H1 (cell line): ENCODE measurements at regions not wholly inside any gene's neighbourhood (a gene's known extent, or its start where the extent isn't known, plus 50 kb on each side); places are given as distances from the start of the nearest gene placed in this dataset.

Experiments
- CTCF ChIA-PET: fragments of 300-600 bp; sonication (Branson Sonifier 250); formaldehyde crosslinking; loops from one replicate; lab custom pipeline; 2021; ENCODE audit not compliant: partially characterized antibody; lab: Charles Lee
- POLR2A ChIA-PET: fragments of 300-600 bp; sonication (Branson Sonifier 250); formaldehyde crosslinking; loops from one replicate; lab custom pipeline; 2021; ENCODE audit warnings: inconsistent platforms; ENCODE audit not compliant: partially characterized antibody; lab: Charles Lee
- DNase-seq, 2 experiments: peaks; one replicate each; pipeline versions ENCODE4 v3.0.0 to v3.0.0-alpha.2; 2010 to 2022; ENCODE audit warnings: low spot score in 2 of 2, low read depth in 1 of 2, mixed read lengths in 1 of 2
- FAIRE-seq: peaks from 2 replicates; lab custom pipeline; 2011; peaks lifted over from hg19 to GRCh38; lab: Jason Lieb, UNC
- H2AFZ ChIP-seq: 2 replicates; pipeline ENCODE4 v1.8.1; 2012; ENCODE audit warnings: low read length, inconsistent platforms
- H2AK5ac ChIP-seq: 2 replicates; pipeline ENCODE4 v1.6.1; 2013; ENCODE audit warnings: low read depth, low read length
- H2BK120ac ChIP-seq: replicated peaks from 2 replicates; pipeline ENCODE3; 2013; ENCODE audit warnings: low read depth, low read length, inconsistent platforms
- H2BK12ac ChIP-seq: 2 replicates; pipeline ENCODE4 v1.6.1; 2013; ENCODE audit warnings: low read depth, low read length
- H2BK15ac ChIP-seq: 2 replicates; pipeline ENCODE4 v1.6.1; 2013; ENCODE audit warnings: low read length
- H2BK20ac ChIP-seq: 2 replicates; pipeline ENCODE4 v1.6.1; 2013; ENCODE audit warnings: low read length
- H2BK5ac ChIP-seq: 2 replicates; pipeline ENCODE4 v1.6.1; 2013; ENCODE audit warnings: low read depth, low read length
- H3K14ac ChIP-seq: 2 replicates; pipeline ENCODE4 v1.6.1; 2013; ENCODE audit warnings: inconsistent platforms; ENCODE audit not compliant: insufficient read length
- H3K18ac ChIP-seq: 2 replicates; pipeline ENCODE4 v1.6.1; 2013; ENCODE audit warnings: low read length; ENCODE audit errors: extremely low read depth
- H3K23ac ChIP-seq: 2 replicates; pipeline ENCODE4 v1.6.1; 2013; ENCODE audit warnings: inconsistent platforms; ENCODE audit not compliant: insufficient read length
- H3K23me2 ChIP-seq: 2 replicates; pipeline ENCODE4 v1.6.1; 2013; ENCODE audit warnings: low read depth, low read length
- H3K27ac ChIP-seq: 2 replicates; pipeline ENCODE4 v1.6.1; 2011; ENCODE audit warnings: low read depth, low read length, inconsistent platforms
- H3K27me3 ChIP-seq, 4 experiments: replicated peaks in 1 of 4; 1 replicate in 1 of 4; 2 replicates in 3 of 4; pipeline versions ENCODE4 v1.6.1 to v1.8.1; 2011 to 2013; ENCODE audit warnings: low read length in 3 of 4, mild to moderate bottlenecking in 3 of 4, inconsistent platforms in 2 of 4, mixed read lengths in 2 of 4, moderate library complexity in 1 of 4; ENCODE audit not compliant: control insufficient read depth in 3 of 4, insufficient read depth in 3 of 4; ENCODE audit errors: extremely low read depth in 1 of 4
- H3K36me3 ChIP-seq, 4 experiments: 2 replicates each; pipeline versions ENCODE4 v1.6.1 to v1.8.1; 2011 to 2013; ENCODE audit warnings: mild to moderate bottlenecking in 4 of 4, low read length in 3 of 4, moderate library complexity in 2 of 4, control low read depth in 1 of 4, inconsistent platforms in 1 of 4; ENCODE audit not compliant: insufficient read depth in 4 of 4, control insufficient read depth in 2 of 4
- H3K4ac ChIP-seq: replicated peaks from 2 replicates; pipeline ENCODE3; 2013; ENCODE audit warnings: low read length, low read depth, mixed read lengths, inconsistent platforms; ENCODE audit not compliant: insufficient read length
- H3K4me1 ChIP-seq, 4 experiments: replicated peaks in 1 of 4; 1 replicate in 1 of 4; 2 replicates in 3 of 4; pipeline versions ENCODE4 v1.6.1 to v1.8.1; 2011 to 2013; ENCODE audit warnings: low read length in 3 of 4, inconsistent platforms in 2 of 4, mixed read lengths in 1 of 4; ENCODE audit not compliant: insufficient read depth in 4 of 4, control insufficient read depth in 3 of 4
- H3K4me2 ChIP-seq, 2 experiments: 2 replicates each; pipeline versions ENCODE4 v1.6.1 to v1.8.1; 2011 to 2013; ENCODE audit warnings: low read depth in 2 of 2, low read length in 2 of 2, control low read depth in 1 of 2, inconsistent platforms in 1 of 2, mild to moderate bottlenecking in 1 of 2; ENCODE audit not compliant: insufficient read depth in 1 of 2
- H3K4me3 ChIP-seq, 4 experiments: fragments of 200-600, 300-600 bp in 1 of 4; sonication (generic), shearing (Covaris generic), sonication (Bioruptor Twin) in 1 of 4; 2 replicates each; pipeline versions ENCODE4 v1.5.1 to v1.8.1; 2011 to 2016; ENCODE audit warnings: low read length in 4 of 4, low read depth in 3 of 4, control low read depth in 2 of 4, inconsistent platforms in 2 of 4, mild to moderate bottlenecking in 2 of 4, mixed read lengths in 1 of 4, moderate library complexity in 1 of 4; ENCODE audit not compliant: insufficient read depth in 2 of 4; ENCODE audit errors: extremely low read depth in 1 of 4
- H3K56ac ChIP-seq: replicated peaks from 2 replicates; pipeline ENCODE3; 2013; ENCODE audit warnings: low read depth, mild to moderate bottlenecking, mixed read lengths, low read length, inconsistent platforms; ENCODE audit not compliant: insufficient read length
- H3K79me1 ChIP-seq: 2 replicates; pipeline ENCODE4 v1.6.1; 2013; ENCODE audit warnings: low read depth, low read length, control low read depth
- H3K79me2 ChIP-seq, 2 experiments: 2 replicates each; pipeline versions ENCODE4 v1.6.1 to v1.8.1; 2012 to 2013; ENCODE audit warnings: low read length in 2 of 2, mild to moderate bottlenecking in 2 of 2, inconsistent platforms in 1 of 2; ENCODE audit not compliant: insufficient read depth in 2 of 2, control insufficient read depth in 1 of 2
- H3K9ac ChIP-seq, 4 experiments: replicated peaks in 1 of 4; 1 replicate in 1 of 4; 2 replicates in 3 of 4; pipeline versions ENCODE4 v1.6.1 to v1.8.1; 2011 to 2013; ENCODE audit warnings: low read depth in 3 of 4, low read length in 3 of 4, control low read depth in 2 of 4, mild to moderate bottlenecking in 2 of 4, moderate library complexity in 2 of 4, inconsistent platforms in 1 of 4; ENCODE audit errors: extremely low read depth in 1 of 4
- H3K9me3 ChIP-seq, 2 experiments: 2 replicates each; pipeline versions ENCODE4 v1.6.1 to v1.8.1; 2012 to 2013; ENCODE audit warnings: mild to moderate bottlenecking in 2 of 2, moderate library complexity in 2 of 2, control low read depth in 1 of 2, inconsistent platforms in 1 of 2, low read depth in 1 of 2, low read length in 1 of 2, mixed read lengths in 1 of 2; ENCODE audit not compliant: insufficient read depth in 2 of 2
- H4K20me1 ChIP-seq, 2 experiments: replicated peaks in 1 of 2; 2 replicates each; pipeline versions ENCODE3 to v1.8.1; 2011 to 2013; ENCODE audit warnings: inconsistent platforms in 2 of 2, low read length in 2 of 2, mild to moderate bottlenecking in 1 of 2; ENCODE audit not compliant: insufficient read depth in 2 of 2, control insufficient read depth in 1 of 2
- H4K5ac ChIP-seq: 2 replicates; pipeline ENCODE4 v1.6.1; 2013; ENCODE audit warnings: low read length, low read depth, mixed read lengths, inconsistent platforms; ENCODE audit not compliant: insufficient read length
- H4K8ac ChIP-seq: 2 replicates; pipeline ENCODE4 v1.8.0; 2013; ENCODE audit warnings: mild to moderate bottlenecking, moderate library complexity, low read length, inconsistent platforms; ENCODE audit not compliant: insufficient read depth; ENCODE audit errors: extremely low read depth
- H4K91ac ChIP-seq: replicated peaks from 2 replicates; pipeline ENCODE3; 2013; ENCODE audit warnings: low read length, mixed read lengths, inconsistent platforms; ENCODE audit not compliant: insufficient read length
- KDM1A ChIP-seq: fragments of 200-600, 300-600 bp; sonication (generic); IDR thresholded peaks from 2 replicates; pipeline ENCODE4 v1.7.1; 2016; ENCODE audit warnings: mild to moderate bottlenecking, low read length, borderline replicate concordance
- NANOG ChIP-seq: IDR thresholded peaks from 2 replicates; pipeline ENCODE4 v1.6.1; 2011; ENCODE audit warnings: low read length, low read depth, mild to moderate bottlenecking, inconsistent platforms; ENCODE audit not compliant: insufficient read depth, poor library complexity, severe bottlenecking
- RAD21 ChIP-seq, 2 experiments: IDR thresholded peaks in 1 of 2; conservative IDR thresholded peaks in 1 of 2; 2 replicates each; pipeline ENCODE4 v1.6.1; 2011; ENCODE audit warnings: low read depth in 2 of 2, low read length in 2 of 2, improper control_type of control experiment in 1 of 2, inconsistent platforms in 1 of 2, mild to moderate bottlenecking in 1 of 2, moderate library complexity in 1 of 2
- SUZ12 ChIP-seq: fragments of 200-600 bp; sonication (generic); IDR thresholded peaks from 2 replicates; pipeline ENCODE4 v1.6.1; 2012; ENCODE audit warnings: mild to moderate bottlenecking, inconsistent platforms, low read length, moderate library complexity, mixed read lengths
- WGBS, 2 experiments: shearing (Covaris generic) in 1 of 2; methylation state at CpG; one replicate each; pipeline versions ENCODE4 v1.1.6 to v1.1.7; 2013 to 2015; ENCODE audit warnings: low lambda C conversion rate in 2 of 2, mixed read lengths in 2 of 2, inconsistent platforms in 1 of 2, low coverage in 1 of 2, missing lambda C conversion rate in 1 of 2; ENCODE audit not compliant: insufficient replicate concordance in 2 of 2, insufficient coverage in 1 of 2, insufficient read length in 1 of 2; ENCODE audit errors: extremely low coverage in 1 of 2, missing lambda C conversion rate in 1 of 2; 5-methylcytosine and 5-hydroxymethylcytosine counted together
- TF ChIP-seq, protein P1 (sequence below): IDR thresholded peaks from 2 replicates; pipeline ENCODE4 v1.6.1; 2011; ENCODE audit warnings: low read depth, mild to moderate bottlenecking, low read length; ENCODE audit not compliant: insufficient read depth

- FAIRE-seq, result no peak
- POLR2A ChIA-PET, result no interaction called here
- TF ChIP-seq KDM1A, result no peak
- no peak for TF ChIP-seq SUZ12
- TF ChIP-seq NANOG, result no peak
- TF ChIP-seq, protein P1, sequence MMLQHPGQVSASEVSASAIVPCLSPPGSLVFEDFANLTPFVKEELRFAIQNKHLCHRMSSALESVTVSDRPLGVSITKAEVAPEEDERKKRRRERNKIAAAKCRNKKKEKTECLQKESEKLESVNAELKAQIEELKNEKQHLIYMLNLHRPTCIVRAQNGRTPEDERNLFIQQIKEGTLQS, result no peak
- TF ChIP-seq RAD21 (IDR thresholded peaks at IDR 0.05 in 1 of 2, conservative IDR thresholded peaks at IDR 0.05 in 1 of 2; ENCODE audit: low read depth in 2 of 2, low read length in 2 of 2), result no peak
Measured at GRCh38 chr1:114224196-114224907, 70.7 kb upstream of the SYT6 start.

More at GRCh38 chr1:114224196-114224907, 70.7 kb upstream of the SYT6 start:
- H4K91ac ChIP-seq, result no peak overlapping the region
- H3K79me1 ChIP-seq, result no peaks in the 10 kb centered on the region
- no peak overlapping the region for H4K5ac ChIP-seq
- H2BK5ac ChIP-seq, result no peak overlapping the region
- H2BK120ac ChIP-seq, result no peak overlapping the region
- no peak overlapping the region for H3K4me2 ChIP-seq
- 91% methylated on average over 7 of the region's 7 CpGs; no CpG with 5 or more reads in 1 of the 2 experiments for WGBS, 2 experiments
- no peaks in the 10 kb centered on the region for H4K20me1 ChIP-seq
- no peak overlapping the region for H3K18ac ChIP-seq
- H3K27ac ChIP-seq, result no peak overlapping the region
- no peaks in the 10 kb centered on the region for H3K36me3 ChIP-seq
- no peak overlapping the region for H3K56ac ChIP-seq
- H4K8ac ChIP-seq, result no peak overlapping the region
- H3K4me1 ChIP-seq, result peaks cover 0 to 1% (median under 1%) of the 10 kb centered on the region in 4 experiments; a peak in 1 of 7 replicates
- H3K4ac ChIP-seq, result no peak overlapping the region
- no peaks in the 10 kb centered on the region for H3K79me2 ChIP-seq
- H2AFZ ChIP-seq, result no peak overlapping the region
- no peak overlapping the region for H2BK20ac ChIP-seq
- no peak overlapping the region for H2AK5ac ChIP-seq
- DNase-seq, result no peak
- no peak overlapping the region; a peak in 1 of 7 replicates for H3K9ac ChIP-seq
- no peak overlapping the region for H2BK15ac ChIP-seq
- no peak overlapping the region for H2BK12ac ChIP-seq
- CTCF ChIA-PET, result no interaction called here
- no peaks in the 10 kb centered on the region for H3K9me3 ChIP-seq
- H3K23ac ChIP-seq, result no peak overlapping the region
- no peaks in the 10 kb centered on the region; the same call in 1 of the 2 replicates for H3K23me2 ChIP-seq
- no peak overlapping the region for H3K14ac ChIP-seq
- peaks cover 0 to 3% (median 0%) of the 10 kb centered on the region in 4 experiments; a peak in 2 of 7 replicates for H3K27me3 ChIP-seq
- H3K4me3 ChIP-seq, result no peak overlapping the region
